K562 (cell line): ENCODE measurements at regions not wholly inside any gene's neighbourhood (a gene's known extent, or its start where the extent isn't known, plus 50 kb on each side); places are given as distances from the start of the nearest gene placed in this dataset.

Source experiments
- ATAC-seq: fragments of 200-7000 bp; cut with Tn5 transposase; 3 replicates; pipeline ENCODE4 v1.9.1; 2020; ENCODE audit warnings: moderate library complexity
- BruUV-seq: library from RNA; stranded (reverse); fragments of 400-500 nt; replicated peaks from 2 replicates; lab custom pipeline; 2021; lab: Mats Ljungman, UMichigan
- CTCF ChIA-PET: fragments of 300-600 bp; formaldehyde crosslinking; extraction: SDS; loops from one replicate; lab custom pipeline; 2021; ENCODE audit warnings: low intra/inter-chr PET ratio; lab: Yijun Ruan, JAX
- POLR2A ChIA-PET: fragments of 300-600, 350-650 bp; sonication (Branson Sonifier 250); formaldehyde crosslinking; extraction: SDS; loops from one replicate; lab custom pipeline; 2021; ENCODE audit warnings: antibody characterized with exemption, inconsistent platforms; lab: Yijun Ruan, JAX
- DNase-seq, 4 experiments: peaks; one replicate each; pipeline versions ENCODE4 v3.0.0 to v3.0.0-alpha.2; 2011 to 2018; ENCODE audit warnings: low spot score in 3 of 4, mixed read lengths in 3 of 4; ENCODE audit errors: extremely low read depth in 1 of 4
- FAIRE-seq: peaks from 2 replicates; lab custom pipeline; 2011; peaks lifted over from hg19 to GRCh38; lab: Jason Lieb, UNC
- H2AFZ ChIP-seq: 2 replicates; pipeline ENCODE4 v1.6.0; 2011; ENCODE audit warnings: low read depth, low read length, control low read depth, inconsistent platforms
- H3K27ac ChIP-seq: fragments of 200-600 bp; 3 replicates; pipeline ENCODE4 v1.8.0; 2011; ENCODE audit warnings: low read depth, mild to moderate bottlenecking, control low read depth, inconsistent platforms, low read length, moderate library complexity, mixed read lengths; ENCODE audit errors: extremely low read depth
- H3K27me3 ChIP-seq, 2 experiments: fragments of 300-600 bp in 1 of 2; 2 replicates in 1 of 2; 3 replicates in 1 of 2; pipeline versions ENCODE4 v1.6.0 to v1.8.0; 2011; ENCODE audit warnings: inconsistent platforms in 2 of 2, low read length in 2 of 2, mild to moderate bottlenecking in 1 of 2, mixed read lengths in 1 of 2, moderate library complexity in 1 of 2; ENCODE audit not compliant: control insufficient read depth in 2 of 2, insufficient read depth in 2 of 2
- H3K36me3 ChIP-seq: fragments of 300-600 bp; 3 replicates; pipeline ENCODE4 v1.8.0; 2011; ENCODE audit warnings: mild to moderate bottlenecking, low read length, inconsistent platforms; ENCODE audit not compliant: control insufficient read depth, insufficient read depth
- H3K4me1 ChIP-seq, 2 experiments: fragments of 200-600 bp in 1 of 2; replicated peaks in 1 of 2; 2 replicates in 1 of 2; 3 replicates in 1 of 2; pipeline versions ENCODE4 v1.5.1 to v1.8.0; 2011; ENCODE audit warnings: inconsistent platforms in 2 of 2, low read length in 2 of 2, mild to moderate bottlenecking in 1 of 2, mixed read lengths in 1 of 2, moderate library complexity in 1 of 2; ENCODE audit not compliant: control insufficient read depth in 2 of 2, insufficient read depth in 2 of 2
- H3K4me2 ChIP-seq: 2 replicates; pipeline ENCODE4 v1.6.1; 2011; ENCODE audit warnings: low read length, control low read depth, inconsistent platforms, mixed read lengths; ENCODE audit not compliant: insufficient read depth
- H3K4me3 ChIP-seq: fragments of 200-600 bp; sonication (generic), shearing (Covaris generic); 2 replicates; pipeline ENCODE4 v1.5.1; 2016; ENCODE audit warnings: control low read depth, inconsistent platforms
- H3K79me2 ChIP-seq: fragments of 200-600 bp; 3 replicates; pipeline ENCODE4 v1.8.0; 2011; ENCODE audit warnings: low read length, inconsistent platforms; ENCODE audit not compliant: control insufficient read depth, insufficient read depth
- H3K9ac ChIP-seq, 2 experiments: 2 replicates each; pipeline versions ENCODE4 v1.6.0 to v1.6.1; 2011; ENCODE audit warnings: low read depth in 2 of 2, low read length in 2 of 2, control low read depth in 1 of 2, inconsistent platforms in 1 of 2, mild to moderate bottlenecking in 1 of 2, mixed read lengths in 1 of 2; ENCODE audit not compliant: insufficient read depth in 1 of 2
- H3K9me1 ChIP-seq: one replicate; pipeline ENCODE4 v1.6.0; 2011; ENCODE audit warnings: inconsistent platforms, mild to moderate bottlenecking, low read length, moderate library complexity; ENCODE audit not compliant: control insufficient read depth, insufficient read depth
- H3K9me3 ChIP-seq: replicated peaks from 2 replicates; pipeline ENCODE4 v1.5.1; 2011; ENCODE audit warnings: low read depth, low read length, inconsistent platforms; ENCODE audit not compliant: control insufficient read depth, insufficient read depth
- H4K20me1 ChIP-seq: replicated peaks from 2 replicates; pipeline ENCODE4 v1.6.1; 2011; ENCODE audit warnings: low read length, inconsistent platforms, mixed read lengths; ENCODE audit not compliant: control insufficient read depth, insufficient read depth
- CBFB ChIP-seq: sonication (generic); formaldehyde crosslinking; IDR thresholded peaks from 2 replicates; pipeline ENCODE4 v1.4.0; 2020; ENCODE audit warnings: mild to moderate bottlenecking, missing genetic modification reagents
- HNRNPUL1 ChIP-seq: fragments of 200-400 bp; formaldehyde crosslinking; IDR thresholded peaks from 2 replicates; pipeline ENCODE4 v1.6.1; 2017; ENCODE audit warnings: low read length
- MED1 ChIP-seq: sonication (generic); formaldehyde crosslinking; IDR thresholded peaks from 2 replicates; pipeline ENCODE4 v1.8.1; 2023; ENCODE audit warnings: missing genetic modification reagents, borderline replicate concordance
- MTF1 ChIP-seq: fragments of 250-450 bp; sonication (Bioruptor Pico); IDR thresholded peaks from 2 replicates; pipeline ENCODE4 v1.9.0; 2021; ENCODE audit warnings: moderate library complexity, mild to moderate bottlenecking, inconsistent platforms, borderline replicate concordance
- SREBF2 ChIP-seq: sonication (generic); formaldehyde crosslinking; IDR thresholded peaks from 2 replicates; pipeline ENCODE4 v1.4.0; 2020; ENCODE audit warnings: mild to moderate bottlenecking, missing genetic modification reagents
- ZBTB2 ChIP-seq: fragments of 450-650 bp; IDR thresholded peaks from 2 replicates; pipeline ENCODE4 v1.6.1; 2016; ENCODE audit warnings: antibody characterized with exemption
- ZFP36 ChIP-seq: fragments of 150-350 bp; IDR thresholded peaks from 2 replicates; pipeline ENCODE4 v1.6.1; 2018; ENCODE audit warnings: low read length, low read depth; ENCODE audit not compliant: partially characterized antibody
- ZFP91 ChIP-seq: sonication (generic); formaldehyde crosslinking; IDR thresholded peaks from 2 replicates; pipeline ENCODE4 v1.8.0; 2022; ENCODE audit warnings: mild to moderate bottlenecking, missing genetic modification reagents
- WGBS: fragments of 100-300 bp; shearing (Covaris generic); methylation state at CpG from one replicate; pipeline ENCODE4 v1.1.6; 2016; ENCODE audit warnings: low coverage, mixed read lengths; ENCODE audit not compliant: insufficient coverage; ENCODE audit errors: missing lambda C conversion rate; 5-methylcytosine and 5-hydroxymethylcytosine counted together
- in situ Hi-C: fragments of 300-500 bp; cut with MboI; formaldehyde crosslinking; loops from 4 replicates; pipeline ENCODE4 v1.15.0; 2018; ENCODE audit warnings: inconsistent platforms, mixed read lengths
- intact Hi-C: fragments of 100-400 bp; cut with micrococcal nuclease; formaldehyde crosslinking; loops from 2 replicates; pipeline ENCODE4 v1.14.2; 2022

DNA sequence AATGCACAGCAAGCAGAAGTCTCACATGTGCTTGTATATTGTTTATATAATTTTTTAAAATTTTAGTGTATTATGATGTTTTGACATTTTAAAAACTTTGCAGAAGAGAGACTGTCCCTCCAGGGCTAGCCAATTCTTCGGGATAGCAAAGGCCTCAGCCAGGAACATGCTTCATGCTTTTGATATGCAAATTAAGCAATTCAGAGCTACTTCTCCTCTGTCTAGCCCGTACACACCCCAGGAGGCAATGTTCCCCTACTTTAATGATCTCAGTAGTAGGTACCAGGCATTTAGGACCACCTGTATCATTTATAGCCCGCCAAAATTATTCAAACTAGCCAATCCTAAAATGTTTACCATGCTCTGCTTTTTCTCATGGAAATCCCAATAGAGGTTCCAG lies 1116.2 kb downstream of the OLFM4 start:
- Histone ChIP-seq H3K9me3 (no peaks in the 10 kb centered on the region), H3K4me2 (no peak overlapping the region), H3K27me3 (no peaks in the 10 kb centered on the region), H3K36me3 (no peaks in the 10 kb centered on the region), H3K27ac (no peak overlapping the region), H4K20me1 (no peaks in the 10 kb centered on the region), H3K4me3 (no peak overlapping the region), H3K4me1 (no peaks in the 10 kb centered on the region), H3K9ac (no peak overlapping the region), H3K79me2 (no peaks in the 10 kb centered on the region)
- no peak for ATAC-seq
- in situ Hi-C loops = no loop called here
- CTCF ChIA-PET = no interaction called here
- intact Hi-C loops = no loop called here
- POLR2A ChIA-PET = no interaction called here
- no peak for DNase-seq
- FAIRE-seq = no peak
- no peak for TF ChIP-seq CBFB
- no peak for TF ChIP-seq MTF1 (CRISPR knock-in tag)
- TF ChIP-seq SREBF2 (CRISPR knock-in tag) = no peak
- no peak for TF ChIP-seq ZFP36
- TF ChIP-seq ZBTB2 = no peak
- TF ChIP-seq MED1 (CRISPR knock-in tag) = no peak
- no peak for TF ChIP-seq HNRNPUL1
- no peak for TF ChIP-seq ZFP91 (CRISPR knock-in tag)
- TF ChIP-seq, all 486 proteins: peak for 0
- no peak overlapping the region for H2AFZ ChIP-seq
- no peaks in the 10 kb centered on the region for H3K9me1 ChIP-seq
- WGBS = 0% methylated on average over 3 of the region's 3 CpGs
- no TSS peak for BruUV-seq
